Nephron (organoid): ENCODE measurements at regions not wholly inside any gene's neighbourhood (a gene's known extent, or its start where the extent isn't known, plus 50 kb on each side); places are given as distances from the start of the nearest gene placed in this dataset.

Source experiments
- H3K27ac Mint-ChIP-seq, 3 experiments: 2 replicates each; pipeline ENCODE4 v1.8.0; 2020; ENCODE audit warnings: mixed read lengths in 3 of 3, mild to moderate bottlenecking in 2 of 3, moderate library complexity in 1 of 3
- H3K27me3 Mint-ChIP-seq: 2 replicates; pipeline ENCODE4 v1.8.0; 2021; ENCODE audit warnings: low read depth, mild to moderate bottlenecking, moderate library complexity, mixed read lengths
- H3K36me3 Mint-ChIP-seq: 2 replicates; pipeline ENCODE4 v1.8.0; 2020; ENCODE audit warnings: low read depth, mixed read lengths
- H3K4me1 Mint-ChIP-seq: 2 replicates; pipeline ENCODE4 v1.8.0; 2020; ENCODE audit warnings: mixed read lengths
- H3K4me3 Mint-ChIP-seq, 3 experiments: 2 replicates each; pipeline ENCODE4 v1.8.0; 2020; ENCODE audit warnings: mild to moderate bottlenecking in 3 of 3, mixed read lengths in 3 of 3, moderate library complexity in 2 of 3
- H3K9me3 Mint-ChIP-seq: 2 replicates; pipeline ENCODE4 v1.8.0; 2020; ENCODE audit warnings: mixed read lengths
- TF ChIP-seq, protein P1 (sequence below), 3 experiments: fragments of 200-600 bp; sonication (generic); IDR thresholded peaks; one replicate each; pipeline ENCODE4 v1.5.0; 2021; ENCODE audit warnings: antibody characterized with exemption in 3 of 3; ENCODE audit not compliant: unreplicated experiment in 3 of 3

DNA sequence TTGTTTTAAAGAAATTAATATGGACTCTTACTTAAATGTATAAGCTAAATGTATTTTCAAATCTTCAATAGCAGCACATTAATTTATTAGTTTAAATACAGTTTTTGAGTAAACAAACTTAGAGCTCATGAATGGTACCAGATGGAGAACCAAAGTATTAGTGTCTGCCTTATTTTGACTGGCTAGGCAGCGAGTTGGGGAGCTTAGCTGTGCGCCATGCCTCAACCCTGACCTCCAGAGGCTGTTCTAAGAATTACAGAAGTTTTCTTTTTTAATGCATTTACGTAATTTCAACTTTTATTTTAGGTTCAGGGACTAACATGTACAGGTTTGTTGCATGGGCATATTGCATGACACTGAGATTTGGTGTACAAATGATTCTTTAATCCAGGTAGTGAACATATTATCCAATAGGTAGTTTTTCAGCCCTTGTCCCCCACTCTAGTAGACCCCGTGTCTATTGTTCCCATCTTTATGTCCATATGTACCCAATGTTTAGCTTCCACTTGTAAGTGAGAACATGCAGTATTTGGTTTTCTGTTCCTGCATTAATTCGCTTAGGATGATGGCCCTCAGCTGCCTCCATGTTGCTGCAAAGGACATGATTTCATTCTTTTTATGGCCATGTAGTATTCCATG lies 166.8 kb downstream of the IQUB start:
- Mint-ChIP-seq H3K9me3 (peaks cover 3% of the 10 kb centered on the region), H3K36me3 (no peaks in the 10 kb centered on the region), H3K27ac (peak overlapping the region; percentile 13 to 76 (median 75)), H3K4me3 (no peak overlapping the region), H3K4me1 (peaks cover 24% of the 10 kb centered on the region), H3K27me3 (no peaks in the 10 kb centered on the region)
- TF ChIP-seq, protein P1, sequence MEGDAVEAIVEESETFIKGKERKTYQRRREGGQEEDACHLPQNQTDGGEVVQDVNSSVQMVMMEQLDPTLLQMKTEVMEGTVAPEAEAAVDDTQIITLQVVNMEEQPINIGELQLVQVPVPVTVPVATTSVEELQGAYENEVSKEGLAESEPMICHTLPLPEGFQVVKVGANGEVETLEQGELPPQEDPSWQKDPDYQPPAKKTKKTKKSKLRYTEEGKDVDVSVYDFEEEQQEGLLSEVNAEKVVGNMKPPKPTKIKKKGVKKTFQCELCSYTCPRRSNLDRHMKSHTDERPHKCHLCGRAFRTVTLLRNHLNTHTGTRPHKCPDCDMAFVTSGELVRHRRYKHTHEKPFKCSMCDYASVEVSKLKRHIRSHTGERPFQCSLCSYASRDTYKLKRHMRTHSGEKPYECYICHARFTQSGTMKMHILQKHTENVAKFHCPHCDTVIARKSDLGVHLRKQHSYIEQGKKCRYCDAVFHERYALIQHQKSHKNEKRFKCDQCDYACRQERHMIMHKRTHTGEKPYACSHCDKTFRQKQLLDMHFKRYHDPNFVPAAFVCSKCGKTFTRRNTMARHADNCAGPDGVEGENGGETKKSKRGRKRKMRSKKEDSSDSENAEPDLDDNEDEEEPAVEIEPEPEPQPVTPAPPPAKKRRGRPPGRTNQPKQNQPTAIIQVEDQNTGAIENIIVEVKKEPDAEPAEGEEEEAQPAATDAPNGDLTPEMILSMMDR (IDR thresholded peaks at IDR 0.05; ENCODE audit: unreplicated experiment in 3 of 3): peak; percentile 69 to 78 (median 73)

DNA sequence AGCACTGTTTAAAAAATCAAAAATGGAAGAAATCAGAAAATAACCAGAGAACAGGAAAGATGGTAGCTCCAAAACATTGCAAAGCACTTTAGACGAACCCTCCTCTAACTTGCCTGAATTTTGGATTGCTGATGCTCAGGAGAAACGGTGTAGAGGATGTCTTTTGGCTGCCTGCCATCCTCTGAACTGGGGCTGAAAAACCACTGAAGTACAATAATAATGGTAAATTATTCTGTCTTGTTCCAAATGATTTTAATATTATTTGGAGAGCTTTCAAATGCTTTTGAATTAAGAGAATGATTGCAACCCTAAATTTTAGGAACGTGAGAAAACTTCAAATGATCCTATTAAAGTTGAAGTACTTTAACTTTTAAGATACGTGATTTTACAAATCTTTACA lies 167.3 kb upstream of the SLC13A1 start:
- peaks cover 19% of the 10 kb centered on the region for H3K4me1 Mint-ChIP-seq
- no peaks in the 10 kb centered on the region for H3K27me3 Mint-ChIP-seq
- TF ChIP-seq, protein P1 (IDR thresholded peaks at IDR 0.05; ENCODE audit: unreplicated experiment in 3 of 3): no peak
- no peak overlapping the region for H3K27ac Mint-ChIP-seq
- H3K4me3 Mint-ChIP-seq: no peak overlapping the region
- peaks cover 4% of the 10 kb centered on the region for H3K9me3 Mint-ChIP-seq
- no peaks in the 10 kb centered on the region for H3K36me3 Mint-ChIP-seq

DNA sequence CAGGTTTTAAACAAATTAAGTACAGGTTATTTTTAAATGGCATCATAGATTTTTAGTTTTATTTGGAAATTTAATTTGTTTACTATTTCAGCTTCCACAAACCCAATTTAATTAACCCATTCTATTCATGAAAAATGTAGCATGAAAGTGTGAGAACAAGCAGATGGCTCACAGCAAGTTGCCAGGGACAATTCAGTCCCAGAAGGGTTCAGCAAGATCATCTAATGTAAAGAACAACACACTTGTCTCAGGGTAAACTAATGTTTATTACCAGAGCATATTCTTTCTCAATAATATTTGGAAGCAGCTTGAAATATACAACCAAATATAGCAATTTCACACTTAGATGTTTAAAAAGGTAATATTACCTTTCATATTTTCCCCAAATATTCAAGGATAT lies 166.9 kb upstream of the SLC13A1 start:
- Mint-ChIP-seq H3K27ac (no peak overlapping the region), H3K9me3 (peaks cover 5% of the 10 kb centered on the region), H3K4me3 (no peak overlapping the region)

DNA sequence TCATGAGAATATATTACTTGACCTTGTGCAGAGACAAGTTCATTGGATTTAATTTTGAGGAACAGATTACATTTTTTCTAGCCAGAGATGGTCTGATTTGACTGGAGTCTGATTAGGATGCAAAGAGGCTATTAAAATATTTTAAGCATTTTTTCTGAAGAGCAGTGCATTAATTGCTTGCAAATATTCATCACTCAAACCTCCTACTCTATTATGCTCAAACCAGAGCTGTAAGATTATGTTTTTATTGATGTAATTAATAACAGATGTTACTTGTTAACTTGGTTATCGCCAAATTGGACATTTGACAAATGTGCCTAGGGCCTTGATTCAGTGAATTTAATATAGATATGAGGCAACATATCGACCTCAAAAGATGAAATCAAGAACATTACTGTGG lies 160.9 kb upstream of the SLC13A1 start:
- peaks cover 5% of the 10 kb centered on the region for H3K9me3 Mint-ChIP-seq
- no peaks in the 10 kb centered on the region for H3K27me3 Mint-ChIP-seq
- no peak overlapping the region for H3K27ac Mint-ChIP-seq
- TF ChIP-seq, protein P1 (IDR thresholded peaks at IDR 0.05; ENCODE audit: unreplicated experiment in 3 of 3): no peak
- H3K36me3 Mint-ChIP-seq: no peaks in the 10 kb centered on the region
- no peak overlapping the region for H3K4me3 Mint-ChIP-seq
- no peaks in the 10 kb centered on the region for H3K4me1 Mint-ChIP-seq

More for the DNA sequence above, 166.9 kb upstream of the SLC13A1 start:
- H3K36me3 Mint-ChIP-seq: no peaks in the 10 kb centered on the region
- no peaks in the 10 kb centered on the region for H3K27me3 Mint-ChIP-seq
- H3K4me1 Mint-ChIP-seq: peaks cover 18% of the 10 kb centered on the region
- TF ChIP-seq, protein P1 (IDR thresholded peaks at IDR 0.05; ENCODE audit: unreplicated experiment in 3 of 3): no peak

DNA sequence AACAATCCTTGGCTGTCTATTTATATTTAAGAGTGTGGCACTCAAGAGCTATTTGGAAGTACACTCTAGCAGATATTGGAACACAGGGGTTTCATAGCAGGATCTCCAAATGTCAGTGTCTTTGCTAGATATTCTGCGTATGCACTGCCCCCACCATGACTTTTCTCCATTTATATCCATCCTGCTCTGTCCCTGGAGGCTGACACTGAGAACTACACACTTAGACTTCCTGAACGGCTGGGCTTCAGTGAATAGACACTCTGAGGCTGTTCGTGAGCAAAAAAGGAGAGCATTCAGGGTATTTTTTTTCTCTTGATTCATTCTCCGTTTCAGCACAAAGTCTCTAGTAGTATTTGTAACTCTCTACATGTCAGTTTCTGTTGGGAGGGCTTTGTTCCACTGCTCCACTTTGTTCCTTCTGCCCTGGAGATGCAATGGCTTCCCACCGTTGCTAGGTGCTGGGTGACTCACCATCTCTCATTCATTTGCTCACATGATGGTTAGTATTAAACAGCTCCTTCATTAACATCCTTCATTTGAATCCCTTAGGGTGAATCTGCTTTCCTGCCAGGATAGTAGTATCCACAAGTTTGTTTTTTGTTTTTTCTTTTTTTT lies 155.9 kb upstream of the SLC13A1 start:
- Mint-ChIP-seq H3K4me3 (no peak overlapping the region), H3K36me3 (no peaks in the 10 kb centered on the region), H3K4me1 (no peaks in the 10 kb centered on the region), H3K27ac (no peak overlapping the region), H3K27me3 (no peaks in the 10 kb centered on the region), H3K9me3 (no peaks in the 10 kb centered on the region)
- TF ChIP-seq, protein P1 (IDR thresholded peaks at IDR 0.05; ENCODE audit: unreplicated experiment in 3 of 3): no peak

DNA sequence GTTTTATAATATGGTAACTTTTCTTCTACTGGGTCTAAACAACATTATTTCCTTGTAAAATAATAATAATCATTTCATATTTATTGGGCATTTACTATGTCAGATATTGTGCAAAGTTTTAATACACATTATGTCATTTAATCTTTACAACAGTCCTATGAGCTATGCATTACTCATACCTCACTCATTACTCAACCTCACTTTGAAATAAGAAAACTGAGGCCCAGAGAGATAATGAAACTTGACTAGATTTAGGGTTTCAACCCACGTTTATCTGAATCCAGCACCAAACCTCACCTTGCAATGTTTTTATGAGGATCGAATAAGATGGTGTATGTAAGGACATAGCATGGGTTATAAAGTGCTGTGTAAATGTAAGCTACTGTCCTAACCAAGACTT lies 153.2 kb upstream of the SLC13A1 start:
- no peaks in the 10 kb centered on the region for H3K27me3 Mint-ChIP-seq
- H3K27ac Mint-ChIP-seq: no peak overlapping the region
- H3K36me3 Mint-ChIP-seq: no peaks in the 10 kb centered on the region
- H3K9me3 Mint-ChIP-seq: no peaks in the 10 kb centered on the region
- no peaks in the 10 kb centered on the region for H3K4me1 Mint-ChIP-seq
- TF ChIP-seq, protein P1 (IDR thresholded peaks at IDR 0.05; ENCODE audit: unreplicated experiment in 3 of 3): no peak
- H3K4me3 Mint-ChIP-seq: no peak overlapping the region
